Fibroblast of lung (primary cell): ENCODE measurements at regions not wholly inside any gene's neighbourhood (a gene's known extent, or its start where the extent isn't known, plus 50 kb on each side); places are given as distances from the start of the nearest gene placed in this dataset.

Experiments used
- DNase-seq, 2 donors: peaks; one replicate each; pipeline versions ENCODE4 v3.0.0 to v3.0.0-alpha.2; 2010; ENCODE audit warnings: low read depth in 2 of 2
- H2AFZ ChIP-seq: 2 replicates; pipeline ENCODE4 v1.5.1; 2012; ENCODE audit warnings: low read length, control low read depth, inconsistent platforms
- H3K27ac ChIP-seq: 2 replicates; pipeline ENCODE4 v1.5.1; 2011; ENCODE audit warnings: low read length, control low read depth; ENCODE audit not compliant: insufficient read depth
- H3K27me3 ChIP-seq: 2 replicates; pipeline ENCODE4 v1.5.1; 2011; ENCODE audit warnings: mild to moderate bottlenecking, low read length; ENCODE audit not compliant: control insufficient read depth, insufficient read depth
- H3K36me3 ChIP-seq: 2 replicates; pipeline ENCODE4 v1.5.1; 2011; ENCODE audit warnings: low read length; ENCODE audit not compliant: control insufficient read depth, insufficient read depth
- H3K4me1 ChIP-seq: 2 replicates; pipeline ENCODE4 v1.5.1; 2011; ENCODE audit warnings: low read length; ENCODE audit not compliant: control insufficient read depth, insufficient read depth; ENCODE audit errors: extremely low read depth
- H3K4me2 ChIP-seq: 2 replicates; pipeline ENCODE4 v1.5.1; 2011; ENCODE audit warnings: low read length, control low read depth; ENCODE audit not compliant: insufficient read depth; ENCODE audit errors: extremely low read depth
- H3K4me3 ChIP-seq, 4 experiments: fragments of 200-600 bp in 1 of 4; sonication (generic) in 1 of 4; replicated peaks in 1 of 4; 2 replicates each; pipeline ENCODE4 v1.5.1; 2011 to 2016; ENCODE audit warnings: low read length in 4 of 4, low read depth in 3 of 4, mild to moderate bottlenecking in 3 of 4, control low read depth in 2 of 4, inconsistent platforms in 1 of 4, mixed read lengths in 1 of 4; ENCODE audit not compliant: insufficient read depth in 1 of 4; ENCODE audit errors: control extremely low read depth in 1 of 4
- H3K79me2 ChIP-seq: 2 replicates; pipeline ENCODE4 v1.5.1; 2012; ENCODE audit warnings: mild to moderate bottlenecking, low read length, inconsistent platforms; ENCODE audit not compliant: control insufficient read depth, insufficient read depth
- H3K9ac ChIP-seq: 2 replicates; pipeline ENCODE4 v1.5.1; 2011; ENCODE audit warnings: mild to moderate bottlenecking, low read length, control low read depth; ENCODE audit not compliant: insufficient read depth
- H3K9me3 ChIP-seq: 2 replicates; pipeline ENCODE4 v1.5.1; 2012; ENCODE audit warnings: low read depth, low read length; ENCODE audit not compliant: control insufficient read depth, insufficient read depth
- H4K20me1 ChIP-seq: 2 replicates; pipeline ENCODE4 v1.5.1; 2011; ENCODE audit warnings: low read length; ENCODE audit not compliant: control insufficient read depth, insufficient read depth; ENCODE audit errors: extremely low read depth
- CTCF ChIP-seq, 2 donors: IDR thresholded peaks in 1 of 2; conservative IDR thresholded peaks in 1 of 2; 1 replicate in 1 of 2; 2 replicates in 1 of 2; pipeline ENCODE4 v1.5.1; 2011 to 2012; ENCODE audit warnings: low read length in 2 of 2, control low read depth in 1 of 2, inconsistent platforms in 1 of 2, low read depth in 1 of 2, mild to moderate bottlenecking in 1 of 2
- EZH2 ChIP-seq: IDR thresholded peaks from 2 replicates; pipeline ENCODE4 v1.5.1; 2012; ENCODE audit warnings: low read length, control low read depth, mild to moderate bottlenecking; ENCODE audit errors: missing control alignments

DNA sequence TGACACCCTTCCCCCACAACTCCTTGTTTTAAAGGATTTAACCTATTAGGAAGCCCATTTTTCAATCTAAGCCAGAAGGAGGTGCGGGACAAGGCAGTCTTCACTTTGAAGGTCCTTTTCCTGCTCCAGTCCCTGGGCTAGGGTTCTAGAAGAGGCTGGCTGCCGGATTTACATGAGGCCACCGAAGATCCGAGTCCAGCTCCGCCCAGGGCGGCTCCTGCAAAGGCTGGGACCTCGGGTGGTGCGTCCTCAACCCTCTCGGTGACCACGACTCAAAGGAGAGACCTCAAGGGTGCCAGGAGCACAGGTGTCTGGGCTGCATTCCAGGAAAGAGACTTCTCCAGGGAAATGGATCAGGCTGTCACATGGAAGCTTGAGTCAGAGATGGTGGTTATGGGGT is 471.6 kb downstream of the PCDH19 start:
- Histone ChIP-seq H4K20me1 (no peaks in the 10 kb centered on the region), H3K9ac (no peak overlapping the region), H3K4me1 (no peaks in the 10 kb centered on the region), H3K79me2 (no peaks in the 10 kb centered on the region), H3K27ac (no peak overlapping the region), H3K4me3 (no peak overlapping the region), H3K4me2 (no peak overlapping the region), H3K27me3 (no peaks in the 10 kb centered on the region), H2AFZ (no peak overlapping the region), H3K36me3 (no peaks in the 10 kb centered on the region), H3K9me3 (no peaks in the 10 kb centered on the region)
- no peak for DNase-seq
- TF ChIP-seq EZH2: no peak

GRCh38 chrX:99933865-99934264 is 476.2 kb downstream of the PCDH19 start:
- Histone ChIP-seq H2AFZ (no peak overlapping the region), H3K4me1 (no peaks in the 10 kb centered on the region), H3K4me3 (no peak overlapping the region), H3K27ac (no peak overlapping the region), H3K36me3 (no peaks in the 10 kb centered on the region), H4K20me1 (no peaks in the 10 kb centered on the region), H3K79me2 (no peaks in the 10 kb centered on the region), H3K9ac (no peak overlapping the region), H3K4me2 (no peak overlapping the region), H3K27me3 (no peaks in the 10 kb centered on the region), H3K9me3 (no peaks in the 10 kb centered on the region)
- TF ChIP-seq CTCF (conservative IDR thresholded peaks at IDR 0.05 in 1 of 2, IDR thresholded peaks at IDR 0.05 in 1 of 2; ENCODE audit: low read depth in 1 of 2, low read length in 2 of 2): no peak
- no peak for TF ChIP-seq EZH2
- DNase-seq: no peak

DNA sequence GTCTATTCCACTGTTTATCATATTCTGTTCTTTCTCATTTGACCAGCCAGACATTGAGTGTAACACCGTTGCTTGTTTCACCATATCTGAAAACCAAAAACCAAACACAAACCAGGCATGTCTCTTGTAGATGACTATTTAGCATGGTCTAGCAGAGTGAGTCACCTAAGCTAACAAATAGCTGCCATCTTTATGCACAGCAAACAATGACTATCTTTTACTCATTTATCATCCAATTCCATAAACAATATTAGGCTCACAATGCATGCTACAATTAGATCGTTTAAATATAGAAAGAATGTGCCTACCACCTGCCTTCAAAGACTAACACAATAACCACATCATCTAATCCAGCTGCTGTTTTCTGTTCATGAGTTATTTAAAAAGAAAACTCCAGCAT is 495.4 kb downstream of the PCDH19 start:
- no peak overlapping the region for H3K4me2 ChIP-seq
- H3K9ac ChIP-seq: no peak overlapping the region
- H3K4me1 ChIP-seq: no peaks in the 10 kb centered on the region
- H3K36me3 ChIP-seq: no peaks in the 10 kb centered on the region
- H2AFZ ChIP-seq: no peak overlapping the region
- no peaks in the 10 kb centered on the region for H3K9me3 ChIP-seq
- H3K27me3 ChIP-seq: no peaks in the 10 kb centered on the region
- no peaks in the 10 kb centered on the region for H4K20me1 ChIP-seq
- no peak overlapping the region for H3K4me3 ChIP-seq
- H3K79me2 ChIP-seq: no peaks in the 10 kb centered on the region
- H3K27ac ChIP-seq: no peak overlapping the region
- no peak for DNase-seq
- TF ChIP-seq CTCF (conservative IDR thresholded peaks at IDR 0.05 in 1 of 2, IDR thresholded peaks at IDR 0.05 in 1 of 2; ENCODE audit: low read depth in 1 of 2, low read length in 2 of 2): no peak
- no peak for TF ChIP-seq EZH2
